ENCODE measurements at regions not wholly inside any gene's neighbourhood (a gene's known extent, or its start where the extent isn't known, plus 50 kb on each side); places are given as distances from the start of the nearest gene placed in this dataset.

DNA sequence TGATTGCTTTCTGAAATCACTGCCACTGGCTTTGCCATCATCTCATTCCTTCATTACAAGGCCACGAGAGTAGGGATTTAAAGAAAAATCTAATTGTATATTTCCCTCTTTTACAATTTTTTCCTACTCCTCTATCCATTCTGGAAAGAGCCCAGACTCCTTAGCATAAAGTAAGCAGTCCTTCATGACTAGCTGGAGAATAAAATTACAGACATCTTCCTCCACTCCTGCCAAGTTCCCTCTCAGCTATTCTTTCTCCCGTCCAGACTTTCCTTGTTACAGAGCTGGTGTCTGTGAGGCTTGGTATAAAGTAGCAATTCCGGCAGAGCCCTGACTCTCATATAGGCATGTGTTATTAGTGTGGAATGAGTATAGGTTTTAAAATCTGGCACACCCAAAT lies 806.8 kb downstream of the PLCL1 start:
- no peaks in the 10 kb centered on the region for H4K20me1 ChIP-seq (replicated peaks; ENCODE audit: control insufficient read depth, extremely low read depth, insufficient read depth, low read length)
- H3K4me2 ChIP-seq (ENCODE audit: insufficient read depth, low read length) = no peak overlapping the region
- H3K27me3 ChIP-seq (ENCODE audit: control insufficient read depth in 2 of 2, insufficient read depth in 2 of 2, low read length in 2 of 2) = no peaks in the 10 kb centered on the region
- H2AFZ ChIP-seq (ENCODE audit: low read depth, low read length) = no peak overlapping the region
- H3K36me3 ChIP-seq (ENCODE audit: control insufficient read depth in 2 of 2, extremely low read depth in 1 of 2, insufficient read depth in 2 of 2, low read length in 2 of 2) = no peaks in the 10 kb centered on the region
- H3K4me1 ChIP-seq (ENCODE audit: control insufficient read depth, extremely low read depth, insufficient read depth, low read length) = no peaks in the 10 kb centered on the region
- ChIA-PET CTCF (no interaction called here), POLR2A (no interaction called here)
- DNase-seq (ENCODE audit: low read depth, low spot score) = no peak
- intact Hi-C loops (cut with micrococcal nuclease) = no loop called here
- no peak for FAIRE-seq
- no peaks in the 10 kb centered on the region for H3K9me1 ChIP-seq (replicated peaks; ENCODE audit: control insufficient read depth, extremely low read depth, insufficient read depth, low read length)
- H3K4me3 ChIP-seq (replicated peaks in 1 of 3; ENCODE audit: insufficient read depth in 1 of 3, low read depth in 1 of 3, low read length in 3 of 3) = no peak overlapping the region
- H3K9me3 ChIP-seq (replicated peaks; ENCODE audit: control insufficient read depth, insufficient read depth, low read length) = no peaks in the 10 kb centered on the region
- no peaks in the 10 kb centered on the region for H3K79me2 ChIP-seq (ENCODE audit: control insufficient read depth, insufficient read depth, low read length)
- no peak overlapping the region for H3K9ac ChIP-seq (replicated peaks; ENCODE audit: extremely low read depth, insufficient read depth, low read length)
- dilution Hi-C loops (cut with MboI; ENCODE audit: extremely low pct_ligation_motif_present, low sequenced_read_pairs) = no loop called here
- no peak for TF ChIP-seq POLR2AphosphoS5 (IDR thresholded peaks at IDR 0.05; ENCODE audit: insufficient read depth, low read depth, low read length)
- no peak for TF ChIP-seq JUN (IDR thresholded peaks at IDR 0.05; ENCODE audit: borderline replicate concordance, insufficient read depth, insufficient read length, low read depth)
- TF ChIP-seq GATA2 (IDR thresholded peaks at IDR 0.05; ENCODE audit: insufficient read depth, insufficient read length, low read depth, low read length) = no peak
- no peak for TF ChIP-seq FOS (IDR thresholded peaks at IDR 0.05; ENCODE audit: borderline replicate concordance, insufficient read depth, low read length)
- no peak for TF ChIP-seq POLR2A (IDR thresholded peaks at IDR 0.05; ENCODE audit: low read depth, low read length)
- TF ChIP-seq MYC (IDR thresholded peaks at IDR 0.05; ENCODE audit: low read depth, low read length) = no peak
- TF ChIP-seq, protein P1, sequence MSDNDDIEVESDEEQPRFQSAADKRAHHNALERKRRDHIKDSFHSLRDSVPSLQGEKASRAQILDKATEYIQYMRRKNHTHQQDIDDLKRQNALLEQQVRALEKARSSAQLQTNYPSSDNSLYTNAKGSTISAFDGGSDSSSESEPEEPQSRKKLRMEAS (IDR thresholded peaks at IDR 0.05; ENCODE audit: insufficient read depth, insufficient read length) = no peak
- TF ChIP-seq, protein P2, sequence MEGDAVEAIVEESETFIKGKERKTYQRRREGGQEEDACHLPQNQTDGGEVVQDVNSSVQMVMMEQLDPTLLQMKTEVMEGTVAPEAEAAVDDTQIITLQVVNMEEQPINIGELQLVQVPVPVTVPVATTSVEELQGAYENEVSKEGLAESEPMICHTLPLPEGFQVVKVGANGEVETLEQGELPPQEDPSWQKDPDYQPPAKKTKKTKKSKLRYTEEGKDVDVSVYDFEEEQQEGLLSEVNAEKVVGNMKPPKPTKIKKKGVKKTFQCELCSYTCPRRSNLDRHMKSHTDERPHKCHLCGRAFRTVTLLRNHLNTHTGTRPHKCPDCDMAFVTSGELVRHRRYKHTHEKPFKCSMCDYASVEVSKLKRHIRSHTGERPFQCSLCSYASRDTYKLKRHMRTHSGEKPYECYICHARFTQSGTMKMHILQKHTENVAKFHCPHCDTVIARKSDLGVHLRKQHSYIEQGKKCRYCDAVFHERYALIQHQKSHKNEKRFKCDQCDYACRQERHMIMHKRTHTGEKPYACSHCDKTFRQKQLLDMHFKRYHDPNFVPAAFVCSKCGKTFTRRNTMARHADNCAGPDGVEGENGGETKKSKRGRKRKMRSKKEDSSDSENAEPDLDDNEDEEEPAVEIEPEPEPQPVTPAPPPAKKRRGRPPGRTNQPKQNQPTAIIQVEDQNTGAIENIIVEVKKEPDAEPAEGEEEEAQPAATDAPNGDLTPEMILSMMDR (IDR thresholded peaks at IDR 0.05; ENCODE audit: extremely low read depth in 1 of 2, insufficient read depth in 1 of 2, low read depth in 1 of 2, low read length in 2 of 2) = no peak
- TF ChIP-seq EZH2 (IDR thresholded peaks at IDR 0.05; ENCODE audit: borderline replicate concordance, low read depth, low read length, severe bottlenecking) = no peak
- BruUV-seq (replicated peaks) = no TSS peak
- H3K27ac ChIP-seq (ENCODE audit: insufficient read depth, low read depth, low read length) = no peak overlapping the region
